ENCODE measurements at regions not wholly inside any gene's neighbourhood (a gene's known extent, or its start where the extent isn't known, plus 50 kb on each side); places are given as distances from the start of the nearest gene placed in this dataset.

DNA sequence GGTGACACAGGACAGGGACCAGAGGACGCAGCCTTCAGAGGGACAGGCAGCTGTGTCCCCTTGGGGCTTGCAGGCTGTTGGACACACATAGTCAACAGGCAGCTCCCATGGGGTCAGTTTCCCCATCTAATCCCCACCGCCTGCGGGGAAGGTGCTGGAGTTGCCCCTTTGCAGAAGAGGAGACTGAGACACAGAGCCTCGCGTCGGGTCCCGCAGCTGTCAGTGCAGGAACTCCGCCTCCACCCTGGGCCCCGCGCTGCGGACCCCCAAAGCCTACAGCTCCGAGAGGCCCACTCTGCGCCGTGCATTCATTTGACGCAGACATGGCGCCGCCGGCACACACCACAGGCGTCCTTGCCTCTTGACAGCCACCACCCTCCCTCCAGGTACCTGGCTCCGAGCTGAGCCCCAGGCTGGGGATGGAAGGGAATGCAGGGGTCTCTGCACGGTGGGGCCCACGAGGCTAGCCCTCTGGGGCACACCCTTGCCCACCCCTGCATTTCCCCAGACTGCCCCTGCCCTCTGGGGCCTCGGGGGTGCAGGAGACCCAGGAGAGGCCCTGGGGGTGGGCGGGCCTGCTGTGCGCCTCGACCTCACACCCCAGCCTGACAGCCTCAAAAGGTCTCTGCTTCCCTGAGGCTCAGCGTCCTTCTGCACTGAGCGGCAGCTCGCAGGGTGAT is 88.5 kb upstream of the ACTRT2 start:
- no peak overlapping the region for H3K4me2 ChIP-seq
- 19% methylated on average over 22 of the region's 29 CpGs for WGBS (ENCODE audit: missing lambda C conversion rate)
- no peak overlapping the region for H3K27ac ChIP-seq
- ATAC-seq (no peak; a peak in 1 of 6 replicates), FAIRE-seq (no peak), DNase-seq (ENCODE audit: low read depth in 1 of 2, low spot score in 1 of 2) (no peak)
- no peaks in the 10 kb centered on the region for H3K9me3 ChIP-seq
- no peak overlapping the region for H3K4me3 ChIP-seq
- TF ChIP-seq RNF2 (IDR thresholded peaks at IDR 0.05; ENCODE audit: borderline replicate concordance, low read depth), result no peak
- TF ChIP-seq MAFK (IDR thresholded peaks at IDR 0.05; ENCODE audit: partially characterized antibody), result no peak
- TF ChIP-seq TP53 (CRISPR knock-in tag; IDR thresholded peaks at IDR 0.05), result no peak
- TF ChIP-seq, protein P1, sequence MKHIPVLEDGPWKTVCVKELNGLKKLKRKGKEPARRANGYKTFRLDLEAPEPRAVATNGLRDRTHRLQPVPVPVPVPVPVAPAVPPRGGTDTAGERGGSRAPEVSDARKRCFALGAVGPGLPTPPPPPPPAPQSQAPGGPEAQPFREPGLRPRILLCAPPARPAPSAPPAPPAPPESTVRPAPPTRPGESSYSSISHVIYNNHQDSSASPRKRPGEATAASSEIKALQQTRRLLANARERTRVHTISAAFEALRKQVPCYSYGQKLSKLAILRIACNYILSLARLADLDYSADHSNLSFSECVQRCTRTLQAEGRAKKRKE (CRISPR knock-in tag; IDR thresholded peaks at IDR 0.05; ENCODE audit: low read depth), result no peak
- no peaks in the 10 kb centered on the region for H3K4me1 ChIP-seq
- ChIA-PET POLR2A (no interaction called here), CTCF (no interaction called here)

DNA sequence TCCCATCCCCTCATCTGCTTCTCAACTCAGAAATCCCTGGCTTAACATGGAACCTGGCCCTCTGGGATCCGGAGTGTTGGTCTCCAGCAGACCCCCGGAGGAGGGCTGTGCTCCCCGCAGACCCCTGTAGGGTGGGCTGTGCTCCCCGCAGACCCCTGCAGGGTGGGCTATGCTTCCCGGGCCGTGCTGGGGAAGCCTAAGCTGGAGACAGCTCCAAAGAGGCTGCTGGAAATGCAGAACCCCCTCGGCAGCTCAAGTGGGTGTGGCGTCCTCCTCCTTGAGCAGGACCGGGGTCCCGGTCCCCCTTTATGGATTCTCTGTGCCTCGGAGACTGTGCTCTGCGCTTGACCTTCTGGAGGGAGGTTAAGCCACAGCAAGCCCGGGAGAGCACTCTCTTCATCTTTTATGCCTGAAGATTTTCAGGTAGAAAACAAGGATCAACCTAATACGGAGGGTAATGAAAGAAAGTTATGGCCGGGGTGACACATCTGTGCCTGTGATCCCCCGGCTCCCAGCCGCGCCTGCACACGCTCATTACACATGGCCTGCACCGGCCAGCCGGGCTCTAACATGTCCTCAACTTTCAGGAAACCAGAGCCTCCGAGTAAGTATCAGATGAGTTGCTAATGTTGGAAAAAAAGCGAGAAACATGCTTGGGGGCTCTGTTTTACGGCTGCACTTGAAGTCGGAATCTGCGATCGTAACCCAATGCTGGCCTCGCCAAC is 87.7 kb upstream of the ACTRT2 start:
- ChIA-PET POLR2A (no interaction called here), CTCF (no interaction called here)
- Histone ChIP-seq H3K9me3 (no peaks in the 10 kb centered on the region), H3K4me1 (no peaks in the 10 kb centered on the region), H3K4me3 (no peak overlapping the region), H3K27ac (no peak overlapping the region), H3K4me2 (no peak overlapping the region)
- no peak for DNase-seq (ENCODE audit: low read depth in 1 of 2, low spot score in 1 of 2)
- TF ChIP-seq, protein P2, sequence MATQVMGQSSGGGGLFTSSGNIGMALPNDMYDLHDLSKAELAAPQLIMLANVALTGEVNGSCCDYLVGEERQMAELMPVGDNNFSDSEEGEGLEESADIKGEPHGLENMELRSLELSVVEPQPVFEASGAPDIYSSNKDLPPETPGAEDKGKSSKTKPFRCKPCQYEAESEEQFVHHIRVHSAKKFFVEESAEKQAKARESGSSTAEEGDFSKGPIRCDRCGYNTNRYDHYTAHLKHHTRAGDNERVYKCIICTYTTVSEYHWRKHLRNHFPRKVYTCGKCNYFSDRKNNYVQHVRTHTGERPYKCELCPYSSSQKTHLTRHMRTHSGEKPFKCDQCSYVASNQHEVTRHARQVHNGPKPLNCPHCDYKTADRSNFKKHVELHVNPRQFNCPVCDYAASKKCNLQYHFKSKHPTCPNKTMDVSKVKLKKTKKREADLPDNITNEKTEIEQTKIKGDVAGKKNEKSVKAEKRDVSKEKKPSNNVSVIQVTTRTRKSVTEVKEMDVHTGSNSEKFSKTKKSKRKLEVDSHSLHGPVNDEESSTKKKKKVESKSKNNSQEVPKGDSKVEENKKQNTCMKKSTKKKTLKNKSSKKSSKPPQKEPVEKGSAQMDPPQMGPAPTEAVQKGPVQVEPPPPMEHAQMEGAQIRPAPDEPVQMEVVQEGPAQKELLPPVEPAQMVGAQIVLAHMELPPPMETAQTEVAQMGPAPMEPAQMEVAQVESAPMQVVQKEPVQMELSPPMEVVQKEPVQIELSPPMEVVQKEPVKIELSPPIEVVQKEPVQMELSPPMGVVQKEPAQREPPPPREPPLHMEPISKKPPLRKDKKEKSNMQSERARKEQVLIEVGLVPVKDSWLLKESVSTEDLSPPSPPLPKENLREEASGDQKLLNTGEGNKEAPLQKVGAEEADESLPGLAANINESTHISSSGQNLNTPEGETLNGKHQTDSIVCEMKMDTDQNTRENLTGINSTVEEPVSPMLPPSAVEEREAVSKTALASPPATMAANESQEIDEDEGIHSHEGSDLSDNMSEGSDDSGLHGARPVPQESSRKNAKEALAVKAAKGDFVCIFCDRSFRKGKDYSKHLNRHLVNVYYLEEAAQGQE (IDR thresholded peaks at IDR 0.05), result no peak
- TF ChIP-seq, protein P3, sequence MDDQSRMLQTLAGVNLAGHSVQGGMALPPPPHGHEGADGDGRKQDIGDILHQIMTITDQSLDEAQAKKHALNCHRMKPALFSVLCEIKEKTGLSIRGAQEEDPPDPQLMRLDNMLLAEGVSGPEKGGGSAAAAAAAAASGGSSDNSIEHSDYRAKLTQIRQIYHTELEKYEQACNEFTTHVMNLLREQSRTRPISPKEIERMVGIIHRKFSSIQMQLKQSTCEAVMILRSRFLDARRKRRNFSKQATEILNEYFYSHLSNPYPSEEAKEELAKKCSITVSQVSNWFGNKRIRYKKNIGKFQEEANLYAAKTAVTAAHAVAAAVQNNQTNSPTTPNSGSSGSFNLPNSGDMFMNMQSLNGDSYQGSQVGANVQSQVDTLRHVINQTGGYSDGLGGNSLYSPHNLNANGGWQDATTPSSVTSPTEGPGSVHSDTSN (IDR thresholded peaks at IDR 0.05), result no peak
- no peak for TF ChIP-seq POLR2A (IDR thresholded peaks at IDR 0.05; ENCODE audit: low read length)
- TF ChIP-seq KDM5A (IDR thresholded peaks at IDR 0.05), result no peak
- no peak for TF ChIP-seq EP300 (IDR thresholded peaks at IDR 0.05)
- no peak for TF ChIP-seq ZC3H11A (IDR thresholded peaks at IDR 0.05)
- TF ChIP-seq HOXA7 (CRISPR knock-in tag; IDR thresholded peaks at IDR 0.05), result no peak
- TF ChIP-seq FOSL2 (IDR thresholded peaks at IDR 0.05), result no peak
- TF ChIP-seq FOSL2 (CRISPR knock-in tag; IDR thresholded peaks at IDR 0.05), result no peak
- TF ChIP-seq JUNB (IDR thresholded peaks at IDR 0.05), result no peak
- no peak for TF ChIP-seq ZFP36 (IDR thresholded peaks at IDR 0.05; ENCODE audit: borderline replicate concordance, partially characterized antibody)
- no peak for TF ChIP-seq CHD4 (IDR thresholded peaks at IDR 0.05; ENCODE audit: borderline replicate concordance)
- TF ChIP-seq FOXS1 (CRISPR knock-in tag; IDR thresholded peaks at IDR 0.05), result no peak
- no peak for TF ChIP-seq NPAS2 (CRISPR knock-in tag; IDR thresholded peaks at IDR 0.05; ENCODE audit: borderline replicate concordance)
- no peak for TF ChIP-seq KDM1A (IDR thresholded peaks at IDR 0.05; ENCODE audit: low read depth)
- no peak for TF ChIP-seq BHLHE40 (IDR thresholded peaks at IDR 0.05; ENCODE audit: low read depth, low read length)
- TF ChIP-seq TP53 (CRISPR knock-in tag; IDR thresholded peaks at IDR 0.05), result no peak
- ATAC-seq, result no peak
- no peak for FAIRE-seq
- WGBS (ENCODE audit: missing lambda C conversion rate), result 37% methylated on average over 22 of the region's 28 CpGs

Data from A549 (cell line).